H1 (cell line): ENCODE measurements at regions not wholly inside any gene's neighbourhood (a gene's known extent, or its start where the extent isn't known, plus 50 kb on each side); places are given as distances from the start of the nearest gene placed in this dataset.

Experiments
- CHD7 ChIP-seq: fragments of 300-600 bp; sonication (generic); IDR thresholded peaks from 2 replicates; pipeline ENCODE4 v1.7.1; 2012; ENCODE audit warnings: low read length, moderate library complexity, mild to moderate bottlenecking, inconsistent platforms; ENCODE audit not compliant: insufficient replicate concordance
- CTCF ChIP-seq, 3 experiments: IDR thresholded peaks; 1 replicate in 2 of 3; 2 replicates in 1 of 3; pipeline versions ENCODE4 v1.5.1 to v1.6.1; 2011; ENCODE audit warnings: low read length in 3 of 3, mild to moderate bottlenecking in 3 of 3, inconsistent platforms in 2 of 3, low read depth in 1 of 3, moderate library complexity in 1 of 3; ENCODE audit not compliant: insufficient read depth in 1 of 3; ENCODE audit errors: control extremely low read depth in 1 of 3

- TF ChIP-seq CTCF (IDR thresholded peaks at IDR 0.05; ENCODE audit: control extremely low read depth in 1 of 3, insufficient read depth in 1 of 3, low read depth in 1 of 3, low read length in 3 of 3) (no peak), CHD7 (no peak)
Measured at GRCh38 chr3:99012051-99012450, 110.6 kb upstream of the DCBLD2 start (continued).
